H4 (cell line): ENCODE measurements at regions not wholly inside any gene's neighbourhood (a gene's known extent, or its start where the extent isn't known, plus 50 kb on each side); places are given as distances from the start of the nearest gene placed in this dataset.

Source experiments
- DNase-seq: peaks from one replicate; pipeline ENCODE4 v3.0.0-alpha.2; 2015; ENCODE audit warnings: low spot score

DNA sequence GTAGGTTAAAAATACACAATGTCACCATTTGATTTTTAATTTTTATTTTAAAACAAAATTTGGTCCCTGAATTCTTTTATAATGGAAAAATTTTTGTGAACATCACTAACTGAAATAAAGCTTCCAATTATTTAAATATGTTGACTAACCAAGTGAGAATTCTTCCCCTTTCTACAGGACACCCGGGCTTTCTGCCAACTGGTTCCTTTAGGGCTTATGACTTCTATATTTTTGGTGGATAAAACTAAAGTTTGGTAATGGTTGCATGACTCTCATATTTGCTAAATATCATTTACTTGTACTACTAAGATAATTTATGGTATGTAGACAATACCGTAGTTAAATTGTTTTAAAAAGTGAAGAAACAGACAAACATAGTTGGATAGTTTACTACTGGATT, 291.0 kb upstream of the DOK6 start:
- no peak for DNase-seq

DNA sequence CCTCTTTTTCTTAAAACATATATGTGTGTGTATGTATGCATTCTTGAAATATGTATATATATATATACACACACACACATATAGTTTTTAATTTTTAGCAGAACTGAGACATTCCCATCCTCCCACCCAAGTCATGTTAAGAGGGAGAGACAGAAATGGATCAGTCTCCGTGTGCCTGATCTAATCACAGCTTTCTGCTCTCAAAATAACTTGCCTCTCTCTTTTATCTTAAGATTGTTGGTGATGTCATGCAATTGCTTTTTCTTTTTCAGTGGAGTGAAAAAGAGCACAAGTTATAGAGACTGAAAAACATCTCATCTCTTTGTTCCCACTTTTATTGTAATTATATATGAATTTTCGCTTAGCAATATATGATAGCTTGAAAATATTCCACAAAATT, 279.9 kb upstream of the DOK6 start:
- DNase-seq, result no peak

DNA sequence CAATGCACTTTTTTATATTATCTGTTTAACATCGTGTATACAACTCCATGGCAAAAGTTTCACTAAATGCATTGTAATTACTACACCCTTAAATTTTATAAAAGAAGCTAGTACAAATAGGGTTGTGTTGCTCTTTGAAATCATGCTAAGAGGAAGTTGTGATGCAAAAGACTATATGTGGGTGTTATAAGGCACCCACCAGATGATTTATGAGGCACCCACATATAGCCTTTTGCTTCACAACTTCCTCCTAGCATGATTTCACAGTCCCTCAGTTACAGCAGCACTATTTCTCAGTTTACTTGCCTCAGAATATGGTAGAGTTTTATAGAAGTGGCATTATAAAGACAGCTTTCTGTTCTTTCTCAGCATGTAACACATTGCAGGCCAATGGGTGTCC, 277.3 kb upstream of the DOK6 start:
- DNase-seq, result no peak

DNA sequence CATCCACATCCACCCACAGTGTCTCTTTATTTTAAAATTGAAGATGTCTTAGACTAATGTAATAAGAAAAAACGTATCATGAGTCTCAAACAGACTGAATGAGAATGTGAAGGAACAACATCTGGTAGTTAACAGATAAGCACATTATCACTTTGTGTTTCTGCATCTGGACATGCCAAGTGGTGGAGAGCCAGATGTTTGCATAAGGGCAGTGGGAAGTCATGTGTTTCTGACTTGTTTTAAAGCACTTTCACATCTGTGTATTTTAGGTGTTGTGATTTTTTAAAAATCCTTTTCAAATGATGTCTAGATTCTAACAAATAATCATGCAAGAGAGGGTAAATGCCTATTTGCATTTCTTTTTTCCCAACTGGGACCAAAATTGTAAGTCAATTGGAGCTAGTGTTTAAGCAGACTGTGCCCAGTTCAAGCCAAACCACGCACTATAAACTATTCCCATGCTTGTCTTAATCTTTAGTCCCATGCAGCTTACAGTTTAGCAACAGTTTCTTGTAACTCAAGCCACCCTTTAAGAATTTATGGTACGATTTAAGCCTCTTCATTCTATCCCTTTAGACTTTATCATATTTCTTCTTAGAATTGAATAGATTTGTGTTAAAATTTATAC, 272.7 kb upstream of the DOK6 start:
- no peak for DNase-seq

DNA sequence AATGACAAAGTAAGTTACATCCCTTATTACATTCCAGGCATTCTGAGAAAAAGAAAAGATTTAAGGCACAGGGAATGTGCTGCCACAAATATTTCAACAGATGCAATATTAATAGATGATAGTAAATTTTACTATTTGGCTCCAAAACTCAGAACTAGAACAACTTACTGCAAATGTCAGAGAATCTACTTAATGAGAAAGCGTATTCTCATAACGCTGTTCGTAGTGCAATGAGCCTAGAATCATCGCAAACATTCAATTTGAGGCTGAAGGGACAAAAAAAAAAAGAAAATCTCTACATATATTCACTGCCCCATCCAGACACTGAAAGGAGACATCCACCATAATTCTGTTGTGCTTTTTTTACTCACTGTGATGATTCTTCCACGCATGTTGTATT, 272.1 kb upstream of the DOK6 start:
- no peak for DNase-seq

DNA sequence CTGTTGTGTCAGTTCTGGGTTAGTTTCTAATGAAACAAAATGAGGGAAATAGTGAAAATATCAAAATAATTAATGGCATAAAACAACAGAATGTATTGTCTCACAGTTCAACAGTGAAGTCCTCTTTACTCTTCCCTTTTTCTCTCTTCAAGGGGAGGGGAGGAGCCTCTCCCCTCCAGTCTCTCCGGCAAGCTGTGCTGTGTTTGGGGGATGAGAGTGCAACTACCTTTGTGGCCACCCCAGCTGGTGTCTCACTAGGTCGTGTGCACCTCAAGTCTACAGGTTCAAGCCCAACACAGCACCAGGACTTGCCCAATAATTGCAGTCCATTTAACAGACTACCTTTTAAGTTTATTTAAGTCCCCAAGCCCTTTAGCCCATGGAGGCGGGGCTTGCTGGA, 271.7 kb upstream of the DOK6 start:
- no peak for DNase-seq

DNA sequence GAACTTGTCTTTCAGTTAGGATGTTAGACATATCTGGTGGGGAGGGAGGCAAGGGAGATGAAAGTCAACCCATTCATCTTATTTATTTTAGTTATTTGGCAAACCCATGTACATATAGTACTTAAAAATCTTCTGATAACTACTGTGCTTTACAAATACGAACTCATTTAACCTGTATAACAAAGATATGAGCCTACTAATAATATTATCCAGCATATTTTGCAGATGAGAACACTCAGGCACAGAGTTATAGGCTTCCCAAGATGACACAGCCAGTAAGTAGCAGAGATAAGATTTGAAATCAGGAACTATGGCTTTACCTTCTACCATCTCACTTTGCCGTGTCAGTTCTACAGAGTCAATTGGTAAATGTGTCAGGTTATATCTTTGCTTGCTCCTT, 262.6 kb upstream of the DOK6 start:
- no peak for DNase-seq

DNA sequence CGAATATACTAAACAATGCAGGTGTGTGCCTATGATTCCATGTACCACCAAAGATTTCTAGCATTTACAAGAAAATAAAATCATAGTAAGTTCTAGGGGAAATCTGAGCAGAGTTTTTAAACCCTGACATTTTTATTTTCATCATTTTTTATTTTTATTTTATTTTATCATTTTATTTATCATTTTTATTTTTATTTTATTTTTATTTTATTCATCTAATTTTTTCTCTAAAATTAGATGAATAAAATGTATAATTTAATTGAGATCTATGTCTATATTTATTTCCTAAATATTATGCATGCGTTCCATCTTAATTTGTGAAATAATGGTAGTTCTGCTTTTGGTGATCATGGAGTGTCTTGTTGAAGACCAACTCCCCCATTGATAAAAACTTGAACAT, 257.6 kb upstream of the DOK6 start:
- DNase-seq, result no peak

DNA sequence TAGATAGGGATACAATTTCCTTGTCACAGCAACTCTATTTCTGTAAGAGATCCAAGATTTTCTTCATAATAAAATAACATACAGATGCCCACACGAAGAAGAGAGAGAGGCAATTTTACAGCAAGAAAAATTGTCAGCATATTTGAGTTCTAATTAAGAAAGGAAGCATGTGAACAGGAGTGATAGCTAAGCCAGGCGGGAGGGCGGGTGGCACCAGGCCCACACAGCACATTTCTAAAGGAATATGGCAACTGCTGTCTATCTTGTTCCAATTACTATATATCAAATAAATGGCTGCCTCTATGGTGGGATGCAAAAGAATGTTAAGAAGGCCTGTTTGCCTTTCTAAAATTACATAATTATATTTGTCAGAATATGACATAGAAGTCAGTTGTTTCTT, 248.3 kb upstream of the DOK6 start:
- no peak for DNase-seq

DNA sequence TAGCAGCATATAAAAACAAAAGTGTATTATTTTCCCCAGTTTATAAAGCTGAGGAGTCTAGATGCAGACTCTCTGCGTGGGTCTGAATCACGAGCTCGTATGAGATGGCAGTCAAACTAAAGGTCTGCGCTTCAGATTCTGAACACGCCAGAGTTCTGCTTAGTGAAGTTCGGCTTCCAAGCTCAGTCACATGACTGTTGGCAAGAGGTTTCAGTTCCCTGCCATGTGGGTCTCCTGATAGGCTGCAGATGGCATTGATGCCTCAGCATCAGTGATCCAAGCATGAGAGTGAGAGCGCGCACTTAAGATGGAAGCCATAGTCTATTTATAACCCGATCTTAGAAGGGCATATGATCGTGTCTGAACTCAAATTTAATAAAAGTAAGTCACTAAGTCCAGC, 242.8 kb upstream of the DOK6 start:
- DNase-seq, result no peak

DNA sequence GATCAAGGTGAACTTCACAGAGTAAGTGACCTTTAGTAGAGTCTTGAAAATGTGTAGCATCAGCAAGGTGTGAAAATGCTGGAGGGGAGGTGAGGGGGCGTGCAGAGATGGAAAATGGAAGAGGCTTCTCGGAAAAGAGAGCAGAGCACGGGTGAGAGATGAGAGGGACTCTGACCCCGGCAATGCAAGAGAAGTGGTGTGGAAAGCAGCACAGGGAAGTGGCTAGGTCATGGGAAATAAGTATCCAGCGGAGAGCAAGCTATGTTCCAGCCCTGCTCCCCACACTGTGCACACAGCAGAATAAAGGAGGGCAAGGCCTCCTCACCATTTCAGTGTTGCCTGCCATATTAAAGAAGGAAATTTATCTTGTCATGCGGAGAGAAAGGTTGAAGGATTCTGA, 241.7 kb upstream of the DOK6 start:
- DNase-seq, result no peak

DNA sequence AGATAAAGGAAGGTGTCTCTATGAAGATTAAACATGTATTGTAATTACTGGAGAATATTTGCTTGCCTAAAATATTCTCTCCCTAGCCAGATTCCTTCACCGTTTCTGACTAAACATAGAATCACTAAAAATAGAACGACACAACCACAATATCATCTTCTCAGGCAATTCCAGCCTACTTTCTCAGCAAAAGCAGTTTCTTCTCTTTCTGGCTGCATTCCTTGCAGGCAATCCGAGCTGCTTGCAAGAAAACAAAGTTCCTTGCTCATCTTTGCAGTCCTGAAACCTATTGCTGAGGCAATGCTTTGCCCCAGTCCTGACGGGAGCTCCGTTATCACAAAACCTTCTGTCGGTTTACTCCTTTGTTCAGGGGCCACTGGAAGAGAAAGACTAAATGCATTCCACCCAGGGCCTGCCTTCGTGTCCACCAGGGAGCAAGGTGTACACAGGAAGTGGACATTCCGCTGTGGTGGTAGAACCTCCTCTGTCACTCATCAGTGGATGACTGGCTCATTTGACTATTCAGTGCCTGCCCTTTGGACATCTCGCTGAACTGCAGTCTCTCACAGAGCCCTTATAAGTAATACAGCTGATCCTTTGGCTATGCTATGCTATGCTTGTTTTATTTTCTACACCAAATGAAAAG, 239.2 kb upstream of the DOK6 start:
- DNase-seq, result no peak

DNA sequence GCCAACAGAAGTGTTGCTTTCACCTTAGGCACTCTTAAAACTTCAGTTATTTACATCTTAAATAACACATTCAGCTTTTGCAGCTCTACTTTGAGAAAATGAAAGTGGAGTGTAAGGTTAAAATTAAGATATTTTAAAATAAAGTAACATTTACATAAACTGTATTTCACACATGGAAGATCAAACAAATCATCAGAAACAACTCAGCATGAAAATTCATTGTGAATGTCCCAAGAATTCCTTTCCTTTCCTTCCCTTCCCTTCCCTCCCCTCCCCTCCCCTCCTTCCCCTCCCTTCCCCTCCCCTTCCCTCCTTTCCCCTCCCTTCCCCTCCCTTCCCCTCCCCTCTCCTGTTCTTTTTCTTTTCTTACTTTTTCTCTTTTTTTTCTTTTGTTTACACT, 238.0 kb upstream of the DOK6 start:
- DNase-seq, result no peak

DNA sequence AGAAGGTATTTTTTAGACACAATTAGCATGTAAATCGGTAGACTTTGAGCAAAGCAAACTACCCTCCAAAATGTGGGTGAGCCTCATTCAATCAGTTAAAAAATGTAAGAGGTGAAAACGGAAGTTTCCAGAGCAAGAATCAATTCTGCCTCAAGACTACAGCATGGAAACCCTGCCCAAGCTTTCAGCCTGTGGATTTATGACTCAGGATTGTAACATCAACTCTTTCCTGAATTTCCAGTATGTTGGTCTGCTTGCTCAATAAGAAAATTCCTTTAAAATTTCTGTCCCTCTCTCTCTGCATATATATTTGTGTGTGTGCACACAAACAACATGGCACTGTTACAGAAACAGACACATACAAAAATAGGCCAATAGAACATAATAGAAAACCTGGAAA, 228.6 kb upstream of the DOK6 start:
- DNase-seq, result no peak

DNA sequence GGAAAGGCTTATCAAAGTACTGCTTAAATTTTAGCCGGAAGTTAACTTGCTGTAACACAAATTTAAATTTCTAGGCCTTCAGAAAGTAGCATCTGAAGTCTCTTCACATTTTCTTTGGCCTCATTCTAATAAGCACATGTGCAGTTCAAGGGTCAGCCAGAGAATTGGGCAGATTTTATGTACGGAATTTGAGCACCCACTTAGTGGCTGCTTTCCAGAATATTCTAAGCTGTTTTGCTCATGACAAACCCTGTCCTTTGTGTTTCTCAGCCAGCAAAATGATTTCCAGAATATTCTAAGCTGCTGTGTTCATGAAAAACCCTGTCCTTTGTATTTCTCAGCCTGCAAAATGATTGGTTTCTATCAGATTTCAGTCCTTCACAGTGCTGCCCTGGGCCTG, 225.0 kb upstream of the DOK6 start:
- no peak for DNase-seq

DNA sequence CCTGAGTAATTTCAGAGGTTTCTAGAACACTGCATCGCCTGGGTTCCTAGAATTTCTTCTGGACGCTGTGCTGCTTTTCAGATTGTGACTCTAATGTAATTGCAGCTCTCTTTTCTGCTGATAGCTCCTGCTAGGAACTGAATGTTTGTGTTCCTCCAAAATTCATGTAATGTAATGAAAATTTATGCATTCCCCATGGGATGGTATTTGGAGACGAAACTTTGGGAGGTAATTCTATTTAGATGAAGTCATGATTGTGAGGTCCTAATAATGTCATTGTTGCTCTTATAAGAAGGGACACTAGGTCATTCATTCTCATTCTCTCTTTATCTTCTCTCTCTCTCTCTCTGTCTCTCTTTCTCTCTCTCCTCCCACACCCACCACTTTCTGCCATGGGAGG, 223.9 kb upstream of the DOK6 start:
- DNase-seq, result no peak

DNA sequence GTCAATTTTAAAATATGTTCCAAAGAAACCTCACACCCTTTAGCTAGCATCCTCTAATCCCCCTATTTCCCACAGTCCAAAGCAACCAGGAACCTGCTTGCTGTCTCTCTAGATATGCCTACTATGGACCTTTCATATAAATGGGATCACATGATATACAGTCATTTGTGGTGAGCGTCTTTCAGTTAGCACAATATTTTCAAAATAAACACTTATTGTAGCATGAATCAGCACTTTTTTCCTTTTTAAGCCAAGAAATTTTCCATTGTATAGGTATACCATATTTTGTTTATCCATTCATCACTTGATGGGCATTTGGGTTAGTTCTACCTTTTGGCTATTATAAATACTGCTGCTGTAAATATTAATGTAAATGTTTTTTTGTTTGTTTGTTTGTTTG, 223.0 kb upstream of the DOK6 start:
- peak; percentile 51 for DNase-seq

DNA sequence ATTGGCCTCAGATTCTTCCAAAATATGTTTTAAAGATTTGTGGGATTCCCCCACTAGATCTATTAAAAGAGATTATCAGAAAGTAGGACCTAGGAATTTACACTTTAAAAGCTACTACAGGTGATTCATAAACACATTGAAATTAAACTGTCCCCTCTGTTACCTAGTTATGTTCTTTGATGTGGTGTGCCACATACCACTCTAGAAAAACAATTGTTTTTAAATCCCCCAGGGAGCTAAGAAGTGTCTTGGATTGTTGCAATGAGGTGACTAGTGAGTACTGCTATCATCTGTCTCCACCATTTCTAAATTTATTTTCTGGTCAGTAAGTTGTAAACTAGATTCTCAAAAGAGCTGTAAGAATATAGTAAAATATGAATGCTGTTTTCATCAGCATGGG, 214.5 kb upstream of the DOK6 start:
- DNase-seq, result no peak

DNA sequence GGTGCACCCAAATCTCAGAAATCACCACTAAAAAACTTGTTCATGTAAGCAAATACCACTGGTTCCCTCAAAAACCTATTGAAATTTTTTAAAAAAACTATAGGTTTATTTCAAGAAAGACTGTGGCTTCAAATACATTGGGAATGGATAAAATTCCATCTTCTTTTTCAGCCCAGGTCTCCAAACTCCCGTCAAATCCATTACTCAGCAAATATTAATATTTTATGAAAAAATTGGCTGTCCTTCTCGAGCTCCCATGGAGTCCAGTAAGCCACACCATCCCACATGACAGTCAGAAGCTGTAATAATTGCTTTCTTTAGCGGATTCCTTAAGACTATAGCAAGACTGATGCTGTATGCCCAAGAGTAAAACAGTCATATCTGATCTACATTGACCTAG, 204.4 kb upstream of the DOK6 start:
- no peak for DNase-seq

DNA sequence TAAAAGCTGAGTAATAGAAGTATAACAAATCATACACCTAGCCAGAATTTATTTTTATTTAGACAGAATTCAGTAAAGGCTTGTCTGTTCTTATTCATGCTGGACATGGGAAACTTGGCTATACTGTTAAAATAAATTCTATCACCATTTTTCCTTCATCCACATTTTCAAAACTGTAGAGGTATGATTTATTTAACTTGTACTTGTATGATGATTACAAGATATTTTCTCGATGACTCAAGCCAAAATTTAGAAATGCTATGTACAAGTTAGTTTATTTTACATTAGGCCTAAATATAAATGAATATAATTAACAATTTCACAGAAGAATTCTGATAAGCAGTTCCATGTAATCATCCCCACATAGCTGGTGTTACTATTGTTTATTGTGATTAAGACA, 194.8 kb upstream of the DOK6 start:
- no peak for DNase-seq

DNA sequence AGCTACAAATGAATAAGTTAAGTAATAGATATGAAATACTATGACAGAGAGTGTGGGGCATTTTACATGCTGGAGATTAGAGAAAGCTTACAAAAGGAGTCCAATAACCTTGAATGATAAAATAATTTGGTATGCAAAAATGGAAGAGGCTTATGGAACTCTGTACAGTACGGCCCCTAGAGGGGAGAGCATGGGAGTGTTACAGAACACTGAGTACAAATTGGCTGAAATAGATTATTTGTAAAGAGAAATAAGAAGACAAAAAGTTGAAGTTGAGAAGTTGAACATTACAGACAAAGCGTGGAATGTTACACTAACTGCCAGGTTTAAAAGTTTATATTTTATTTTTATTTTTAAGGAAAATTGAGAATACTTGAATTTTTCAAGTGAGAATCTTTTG, 192.1 kb upstream of the DOK6 start:
- DNase-seq, result no peak

DNA sequence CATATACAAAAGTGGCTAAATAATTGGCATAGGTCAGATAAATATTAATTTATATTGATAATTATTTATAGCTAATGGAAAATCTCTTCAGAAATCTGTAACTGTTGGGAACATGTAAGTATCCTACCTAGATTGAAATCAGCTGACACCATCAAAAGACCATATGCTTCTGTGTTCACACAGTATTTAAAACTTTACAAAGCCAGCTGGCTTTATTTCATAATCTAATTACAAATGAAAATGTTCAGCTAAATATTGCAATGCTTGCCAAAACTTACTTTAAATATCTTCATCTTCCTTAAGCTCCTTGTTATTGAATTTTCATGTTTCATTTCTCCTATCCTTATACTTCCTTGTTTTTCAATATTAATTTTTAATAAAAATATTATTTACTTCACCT, 190.9 kb upstream of the DOK6 start:
- DNase-seq, result no peak

DNA sequence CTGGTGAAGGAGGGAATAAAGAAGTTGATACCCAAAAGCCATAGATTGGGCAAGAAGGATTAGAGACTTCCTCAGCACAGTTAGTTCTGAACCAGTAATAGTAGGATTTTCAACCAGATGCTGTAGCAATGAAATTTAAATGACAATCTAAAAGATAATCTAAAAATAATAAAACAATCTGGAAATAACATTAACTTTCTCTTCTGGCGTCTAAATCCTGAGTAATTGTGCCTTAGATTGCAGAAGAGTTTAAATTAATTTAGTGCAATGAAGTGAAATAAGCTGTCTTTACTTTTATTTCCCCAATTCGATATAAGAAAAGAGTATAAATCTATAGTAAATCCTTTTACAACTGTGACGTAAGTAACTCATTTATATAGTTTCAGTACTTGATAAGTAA, 186.8 kb upstream of the DOK6 start:
- DNase-seq, result no peak

DNA sequence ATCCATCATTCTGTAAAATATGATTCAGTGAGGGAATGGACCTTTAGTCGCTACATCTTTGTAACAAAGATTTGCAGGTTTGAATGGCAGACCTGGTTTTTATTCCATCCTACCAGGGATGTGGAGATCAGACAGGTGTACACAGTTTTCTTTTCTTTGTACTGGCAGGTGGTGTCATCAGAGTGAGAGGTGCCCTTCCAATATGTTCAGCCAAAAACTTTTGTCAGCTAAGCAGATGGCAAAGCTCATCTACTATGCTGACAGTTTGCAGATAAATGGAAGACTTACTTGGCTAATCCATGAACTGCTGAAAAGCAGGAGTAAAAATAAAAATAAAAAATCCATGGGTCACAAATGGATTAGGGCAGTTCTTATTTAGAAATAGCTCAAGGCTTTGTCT, 185.5 kb upstream of the DOK6 start:
- no peak for DNase-seq
